ENCODE measurements at regions not wholly inside any gene's neighbourhood (a gene's known extent, or its start where the extent isn't known, plus 50 kb on each side); places are given as distances from the start of the nearest gene placed in this dataset.
"Not testable (repeated sequence)": the region's sequence is repeated elsewhere in the genome, so short reads cannot be mapped to it uniquely, and the experiment has no call there.

DNA sequence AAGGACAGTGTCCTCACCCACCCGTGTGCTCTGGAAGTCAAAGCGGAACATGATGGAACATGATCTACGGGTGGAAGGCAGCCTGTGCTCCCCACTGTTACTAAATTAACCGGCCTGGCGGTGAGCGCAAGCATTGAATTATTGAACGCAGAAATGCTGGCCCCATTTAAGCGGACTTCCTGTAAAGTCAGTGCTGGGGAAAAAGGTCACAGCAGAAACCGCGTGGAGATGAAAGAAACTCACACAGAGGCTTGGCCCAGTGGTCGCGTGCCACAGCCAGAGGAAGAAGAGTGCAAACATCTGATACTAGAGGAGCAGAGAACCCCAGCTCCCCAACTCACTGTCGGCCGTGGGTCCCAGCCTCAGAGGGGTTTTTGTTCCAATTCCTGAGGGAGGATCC, 321.2 kb downstream of the ADGRD1 start:
- no peak for DNase-seq

DNA sequence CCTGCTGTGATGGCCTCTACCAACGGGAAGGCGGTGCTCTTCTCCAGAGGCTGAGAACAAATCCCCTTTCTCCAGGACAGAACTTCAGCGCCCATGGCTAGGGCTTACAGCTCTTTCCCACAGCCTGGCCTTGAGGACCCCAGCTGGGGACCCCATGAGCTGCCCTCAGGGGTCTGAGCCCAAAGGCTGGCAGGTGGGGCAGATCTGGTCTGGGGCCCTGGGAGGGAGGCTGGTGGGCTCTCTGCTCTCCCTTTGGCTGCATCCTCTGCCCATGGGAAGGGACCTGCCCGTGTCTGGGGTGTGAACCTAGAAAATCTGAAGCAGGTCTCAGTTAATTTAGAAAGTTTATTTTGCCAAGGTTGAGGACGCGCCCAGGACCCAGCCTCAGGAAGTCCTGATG, 322.1 kb downstream of the ADGRD1 start:
- DNase-seq: no peak

DNA sequence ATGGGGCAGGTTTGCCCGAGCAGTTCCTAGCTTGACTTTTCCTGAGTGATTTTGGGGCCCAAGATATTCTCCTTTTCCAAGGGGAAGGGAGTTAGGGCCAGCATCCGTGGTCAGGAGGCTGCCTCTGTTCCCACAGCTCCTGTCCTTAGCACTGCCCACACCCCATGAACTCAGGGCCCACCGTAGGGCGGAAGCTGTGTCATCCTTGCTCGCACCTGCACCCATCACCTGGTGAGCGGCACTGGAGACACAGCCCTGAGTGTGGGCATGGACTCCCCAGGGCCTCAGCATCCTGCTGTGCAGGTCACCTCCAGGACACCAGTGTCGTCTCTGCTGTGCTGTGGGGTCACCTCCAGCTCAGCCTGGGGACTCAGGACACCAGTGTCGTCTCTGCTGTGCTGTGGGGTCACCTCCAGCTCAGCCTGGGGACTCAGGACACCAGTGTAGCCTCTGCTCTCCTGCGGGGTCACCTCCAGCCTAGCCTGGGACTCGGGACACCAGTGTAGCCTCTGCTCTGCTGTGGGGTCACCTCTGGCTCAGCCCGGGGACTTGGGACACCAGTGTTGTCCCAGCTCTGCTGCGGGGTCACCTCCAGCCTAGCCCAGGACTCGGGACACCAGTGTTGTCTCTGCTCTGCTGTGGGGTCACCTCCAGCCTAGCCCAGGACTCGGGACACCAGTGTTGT, 322.9 kb downstream of the ADGRD1 start:
- no peak for DNase-seq

GRCh38 chr12:131277186-131278091, 323.7 kb downstream of the ADGRD1 start:
- DNase-seq: not testable (repeated sequence)

GRCh38 chr12:131278451-131279115, 324.9 kb downstream of the ADGRD1 start:
- DNase-seq: not testable (repeated sequence)

GRCh38 chr12:131279281-131279921, 325.7 kb downstream of the ADGRD1 start:
- DNase-seq: no peak

- no peak for DNase-seq
Observed at GRCh38 chr12:131280426-131280825, 326.7 kb downstream of the ADGRD1 start.

GRCh38 chr12:131281016-131281415, 327.3 kb downstream of the ADGRD1 start:
- DNase-seq: no peak

- DNase-seq: no peak
Observed at GRCh38 chr12:131282292-131283080, 328.8 kb downstream of the ADGRD1 start.

GRCh38 chr12:131283191-131283861, 329.6 kb downstream of the ADGRD1 start:
- no peak for DNase-seq

GRCh38 chr12:131283862-131284825, 330.4 kb downstream of the ADGRD1 start:
- DNase-seq: not testable (repeated sequence)

DNA sequence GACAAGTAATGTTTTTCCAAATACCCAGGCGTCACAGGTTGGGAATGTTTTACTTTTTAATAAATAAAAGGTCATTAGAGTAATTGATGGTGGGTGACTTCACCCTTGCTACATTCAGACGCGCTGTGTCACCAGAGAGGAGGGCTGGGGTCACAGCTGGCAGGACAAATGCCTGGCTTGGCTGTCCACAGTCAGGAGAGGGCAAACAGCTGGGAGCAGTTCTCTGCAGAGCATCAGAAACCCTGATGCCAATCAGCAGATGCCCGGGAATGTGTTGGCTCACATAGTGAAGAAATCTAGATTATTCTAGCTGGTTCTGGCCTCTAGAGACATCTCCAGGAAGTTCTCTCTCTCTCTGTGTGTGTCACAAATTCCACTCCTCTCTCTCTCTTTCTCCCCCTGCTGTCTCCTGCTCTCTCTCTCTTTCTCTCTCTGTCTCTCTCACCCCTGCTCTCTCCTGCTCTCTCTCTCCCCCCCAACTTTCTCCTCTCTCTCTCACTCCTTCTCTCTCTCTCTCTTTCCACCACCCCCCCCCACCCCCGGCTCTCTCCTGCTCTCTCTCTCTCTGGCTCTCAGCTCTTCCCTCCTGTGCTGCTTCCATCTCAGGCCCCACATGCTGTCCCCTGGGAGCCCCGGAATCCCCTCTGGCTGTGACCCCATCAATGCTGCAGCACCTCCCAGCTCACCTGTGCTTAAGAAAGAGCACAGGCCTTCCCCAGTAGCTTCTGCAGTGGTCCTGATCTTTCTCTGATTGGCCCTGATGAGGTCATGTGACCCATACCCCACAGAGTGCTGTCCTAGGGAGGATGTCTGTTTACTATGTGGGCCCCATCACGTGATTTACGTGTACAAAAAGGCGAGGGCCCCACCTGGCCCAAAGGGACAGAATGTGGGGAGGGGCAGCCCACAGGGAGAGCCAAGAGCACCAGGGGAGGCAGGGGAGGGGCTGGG, 331.5 kb downstream of the ADGRD1 start:
- DNase-seq: not testable (repeated sequence)

DNA sequence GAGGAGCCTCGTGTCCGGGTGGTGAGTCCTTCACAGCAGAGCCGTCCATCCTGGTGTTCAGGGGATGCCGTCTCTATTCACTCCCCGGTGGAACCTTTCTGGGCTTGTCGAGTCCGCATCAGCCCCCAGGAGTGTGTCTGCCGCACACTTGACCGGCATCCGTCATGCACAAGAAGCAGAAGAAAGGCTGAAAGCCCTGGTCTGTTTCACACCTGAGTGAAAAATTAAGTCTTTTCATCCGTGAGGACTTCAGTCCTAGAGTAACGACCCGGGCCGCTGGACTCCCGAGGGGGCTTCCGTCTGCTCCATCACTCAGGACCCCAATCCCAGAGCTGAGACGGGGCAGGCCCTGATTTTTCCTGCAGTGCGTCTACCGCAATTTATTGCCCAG, 332.2 kb downstream of the ADGRD1 start:
- not testable (repeated sequence) for DNase-seq

- DNase-seq: not testable (repeated sequence)
Observed at GRCh38 chr12:131286301-131286700, 332.6 kb downstream of the ADGRD1 start.

- no peak for DNase-seq
Observed at GRCh38 chr12:131287015-131287937, 333.6 kb downstream of the ADGRD1 start.

DNA sequence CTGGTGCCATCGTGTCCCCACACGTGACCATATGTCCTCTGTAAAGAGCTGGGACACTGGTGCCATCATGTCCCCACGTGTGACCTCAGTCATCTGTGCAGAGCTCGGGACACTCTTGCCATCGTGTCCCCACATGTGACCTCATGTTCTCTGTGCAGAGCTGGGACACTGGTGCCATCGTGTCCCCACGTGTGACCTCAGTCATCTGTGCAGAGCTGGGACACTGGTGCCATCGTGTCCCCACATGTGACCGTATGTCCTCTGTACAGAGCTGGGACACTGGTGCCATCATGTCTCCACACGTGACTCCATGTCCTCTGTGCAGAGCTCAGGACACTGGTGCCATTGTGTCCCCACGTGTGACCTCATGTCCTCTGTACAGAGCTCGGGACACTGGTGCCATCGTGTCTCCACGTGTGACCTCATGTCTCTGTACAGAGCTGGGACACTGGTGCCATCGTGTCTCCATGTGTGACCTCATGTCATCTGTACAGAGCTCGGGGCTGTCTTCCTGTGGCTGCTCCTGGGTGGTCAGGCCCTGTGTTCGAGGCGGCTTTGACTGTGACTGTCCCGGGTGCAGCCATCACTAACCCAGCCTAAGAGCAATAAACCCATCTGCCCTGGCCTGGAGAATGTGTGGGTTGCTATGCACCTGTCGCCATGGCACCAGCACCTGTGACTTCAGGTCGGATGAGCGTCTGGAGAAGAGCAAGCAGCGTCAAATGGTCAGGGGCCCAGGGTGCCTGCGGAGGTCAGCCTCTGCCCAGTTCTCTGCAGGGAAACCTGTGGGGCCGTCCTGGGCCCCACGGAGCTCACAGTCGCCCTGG, 334.4 kb downstream of the ADGRD1 start:
- no peak for DNase-seq

Data from hindlimb muscle (tissue), 1 donor.